Aorta (tissue), 5 donors: ENCODE measurements at regions not wholly inside any gene's neighbourhood (a gene's known extent, or its start where the extent isn't known, plus 50 kb on each side); places are given as distances from the start of the nearest gene placed in this dataset.

Source experiments
- ATAC-seq: fragments of 200-7000 bp; cut with Tn5 transposase; one replicate; pipeline ENCODE4 v1.9.1; 2022; ENCODE audit warnings: moderate library complexity; ENCODE audit not compliant: low FRiP score
- DNase-seq, 2 donors: peaks; one replicate each; pipeline ENCODE4 v3.0.0-alpha.2; 2020
- H3K27ac ChIP-seq, 2 donors: one replicate each; pipeline ENCODE4 v1.5.1; 2013; ENCODE audit warnings: low read length in 2 of 2, mild to moderate bottlenecking in 2 of 2, moderate library complexity in 2 of 2, control low read depth in 1 of 2, inconsistent platforms in 1 of 2, low read depth in 1 of 2
- H3K27me3 ChIP-seq, 2 donors: one replicate each; pipeline ENCODE4 v1.6.1; 2013; ENCODE audit warnings: control low read depth in 1 of 2, low read length in 1 of 2, mild to moderate bottlenecking in 1 of 2, moderate library complexity in 1 of 2; ENCODE audit not compliant: insufficient read depth in 2 of 2, control insufficient read depth in 1 of 2
- H3K36me3 ChIP-seq, 2 donors: one replicate each; pipeline ENCODE4 v1.6.1; 2013; ENCODE audit warnings: control low read depth in 1 of 2, low read length in 1 of 2, mild to moderate bottlenecking in 1 of 2; ENCODE audit not compliant: insufficient read depth in 2 of 2, control insufficient read depth in 1 of 2
- H3K4me1 ChIP-seq, 2 donors: one replicate each; pipeline ENCODE4 v1.6.1; 2013; ENCODE audit warnings: low read length in 2 of 2, control low read depth in 1 of 2, mild to moderate bottlenecking in 1 of 2, moderate library complexity in 1 of 2; ENCODE audit not compliant: insufficient read depth in 2 of 2, control insufficient read depth in 1 of 2
- H3K4me3 ChIP-seq, 2 donors: one replicate each; pipeline ENCODE4 v1.5.1; 2013; ENCODE audit warnings: low read length in 2 of 2, control low read depth in 1 of 2, mild to moderate bottlenecking in 1 of 2
- H3K9me3 ChIP-seq: one replicate; pipeline ENCODE4 v1.6.1; 2013; ENCODE audit warnings: mild to moderate bottlenecking, low read length; ENCODE audit not compliant: control insufficient read depth
- WGBS, 2 donors: extraction: QIAGEN DNeasy Blood & Tissue Kit; methylation state at CpG; one replicate each; pipeline ENCODE4 v1.1.7; 2013; 5-methylcytosine and 5-hydroxymethylcytosine counted together
- intact Hi-C, 2 donors: fragments of 100-400 bp; cut with DNase I; formaldehyde crosslinking; loops; one replicate each; pipeline versions ENCODE4 v1.14.2 to v1.15.0; 2022
- donor health status: healthy with polysubstance abuse.
- donor health status: Bipolar disorder and iron deficiency.
- donor health status: DM: no; HTN: no; CAD: no.
- donor health status: DM: no; HTN: no; CAD: no.
- donor health status: DM: yes; HTN: yes; CAD: no.

DNA sequence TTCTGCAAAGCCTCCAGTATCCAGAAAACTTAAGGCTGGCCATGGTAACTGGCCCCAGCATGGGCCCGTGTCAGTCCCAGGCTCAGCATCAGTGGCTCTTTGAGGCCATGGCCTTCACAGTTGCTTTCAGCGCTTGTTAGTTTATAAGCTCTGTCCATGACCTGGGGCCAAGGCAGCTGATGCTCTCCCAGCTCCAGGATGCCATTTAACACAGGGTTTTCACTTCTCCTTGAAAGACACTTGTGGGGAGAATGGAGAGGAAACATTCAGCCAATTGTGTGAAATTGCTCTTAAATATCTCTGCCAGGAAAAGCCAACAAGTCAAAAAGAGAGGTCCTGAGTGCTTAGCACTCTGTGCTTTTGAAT lies 321.3 kb downstream of the FOXO1 start:
- ATAC-seq (no peak), DNase-seq (no peak)
- Histone ChIP-seq H3K4me1 (peaks cover 0 to 1% of the 10 kb centered on the region in 2 donors), H3K4me3 (no peak overlapping the region), H3K36me3 (no peaks in the 10 kb centered on the region), H3K9me3 (no peaks in the 10 kb centered on the region), H3K27me3 (no peaks in the 10 kb centered on the region), H3K27ac (no peak overlapping the region)
- intact Hi-C loops: no loop called here
- 87 to 93% methylated on average over 2 of the region's 2 CpGs for WGBS, 2 donors

- Histone ChIP-seq H3K4me1 (no peaks in the 10 kb centered on the region), H3K27me3 (no peaks in the 10 kb centered on the region), H3K4me3 (no peak overlapping the region), H3K9me3 (no peaks in the 10 kb centered on the region), H3K36me3 (no peaks in the 10 kb centered on the region), H3K27ac (no peak overlapping the region)
- no peak for ATAC-seq
- 85% methylated on average over 12 of the region's 12 CpGs for WGBS, 2 donors
- DNase-seq: no peak
- intact Hi-C loops: no loop called here
Observed at GRCh38 chr13:40345654-40346372, 320.6 kb downstream of the FOXO1 start.

- no peak overlapping the region for H3K4me3 ChIP-seq
- H3K27ac ChIP-seq: no peak overlapping the region
- DNase-seq (no peak), ATAC-seq (no peak)
- WGBS, 2 donors: 92 to 96% methylated on average over 2 of the region's 2 CpGs
- H3K36me3 ChIP-seq: no peaks in the 10 kb centered on the region
- no peaks in the 10 kb centered on the region for H3K27me3 ChIP-seq
- intact Hi-C loops: no loop called here
- H3K4me1 ChIP-seq: no peaks in the 10 kb centered on the region
- H3K9me3 ChIP-seq: no peaks in the 10 kb centered on the region
Observed at GRCh38 chr13:40346592-40346991, 319.8 kb downstream of the FOXO1 start.

DNA sequence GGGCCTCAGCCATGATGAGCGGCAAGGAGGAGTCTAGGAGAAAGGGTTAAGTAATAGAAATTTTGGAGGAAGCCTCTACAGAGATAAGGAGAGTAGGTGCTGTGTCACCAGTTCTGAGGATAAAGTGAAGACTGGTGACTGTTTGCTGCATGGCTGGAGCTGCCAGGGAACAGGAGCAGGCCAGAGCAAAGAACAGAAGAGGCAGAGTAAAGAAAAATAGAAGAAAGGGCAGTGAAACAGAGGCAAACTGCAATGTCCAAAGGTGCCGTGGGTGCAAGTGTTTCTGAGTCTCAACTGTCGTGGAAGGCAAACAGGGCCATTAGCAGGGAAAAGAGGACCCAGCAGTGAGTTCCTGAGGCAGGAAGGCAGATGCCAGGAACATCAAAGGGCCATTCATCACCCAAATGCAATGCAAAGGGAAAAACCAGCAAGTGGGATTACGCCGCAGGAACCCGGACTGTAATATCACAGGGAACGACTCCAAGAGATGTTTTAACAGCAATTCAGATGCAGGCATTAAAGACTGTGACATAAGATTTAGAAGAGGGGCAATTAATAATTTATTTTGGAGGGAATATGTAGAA lies 318.3 kb downstream of the FOXO1 start:
- 92 to 94% methylated on average over 7 of the region's 7 CpGs for WGBS, 2 donors
- Histone ChIP-seq H3K36me3 (no peaks in the 10 kb centered on the region), H3K4me3 (no peak overlapping the region), H3K27ac (no peak overlapping the region), H3K27me3 (no peaks in the 10 kb centered on the region), H3K4me1 (no peaks in the 10 kb centered on the region), H3K9me3 (no peaks in the 10 kb centered on the region)
- ATAC-seq (no peak), DNase-seq (no peak)
- intact Hi-C loops: no loop called here

DNA sequence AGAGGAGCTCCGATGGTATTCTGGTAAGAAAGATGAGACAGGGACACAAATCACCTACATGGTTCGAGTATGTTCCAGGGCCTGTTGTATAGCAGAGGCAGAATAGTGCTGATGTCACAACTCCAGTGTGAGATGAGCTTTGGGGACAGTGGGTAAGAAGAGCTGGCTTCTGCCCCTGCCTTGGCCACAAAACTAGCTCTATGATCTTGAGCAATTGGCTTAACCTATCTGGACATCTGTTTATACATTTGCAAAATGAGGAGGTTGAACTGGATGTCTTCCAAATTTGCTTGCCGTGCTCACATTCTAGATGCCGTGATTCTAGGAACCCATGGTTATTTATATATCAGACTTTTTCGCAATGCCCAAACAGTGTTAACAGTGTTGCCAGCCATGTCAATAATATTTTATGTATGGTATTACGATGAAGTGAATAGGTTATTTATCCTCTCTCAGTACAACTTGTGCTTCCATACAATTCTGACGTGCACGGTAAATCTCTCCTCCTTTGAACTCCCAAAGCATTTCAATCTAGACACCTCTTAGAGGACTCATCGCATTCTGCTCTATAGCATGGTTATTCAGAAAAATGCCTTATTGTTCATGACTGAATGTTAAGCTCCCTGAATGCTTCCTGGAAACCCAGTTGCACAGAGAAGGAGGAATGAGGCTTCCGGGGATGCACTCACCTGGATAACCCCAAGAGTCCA lies 316.0 kb downstream of the FOXO1 start:
- intact Hi-C loops: no loop called here
- H3K9me3 ChIP-seq: no peaks in the 10 kb centered on the region
- no peaks in the 10 kb centered on the region for H3K36me3 ChIP-seq
- DNase-seq (no peak), ATAC-seq (no peak)
- 84 to 85% methylated on average over 10 of the region's 10 CpGs for whole genome bisulfite sequencing, 2 donors
- no peak overlapping the region for H3K4me3 ChIP-seq
- H3K4me1 ChIP-seq: no peaks in the 10 kb centered on the region
- no peak overlapping the region for H3K27ac ChIP-seq
- H3K27me3 ChIP-seq: no peaks in the 10 kb centered on the region

DNA sequence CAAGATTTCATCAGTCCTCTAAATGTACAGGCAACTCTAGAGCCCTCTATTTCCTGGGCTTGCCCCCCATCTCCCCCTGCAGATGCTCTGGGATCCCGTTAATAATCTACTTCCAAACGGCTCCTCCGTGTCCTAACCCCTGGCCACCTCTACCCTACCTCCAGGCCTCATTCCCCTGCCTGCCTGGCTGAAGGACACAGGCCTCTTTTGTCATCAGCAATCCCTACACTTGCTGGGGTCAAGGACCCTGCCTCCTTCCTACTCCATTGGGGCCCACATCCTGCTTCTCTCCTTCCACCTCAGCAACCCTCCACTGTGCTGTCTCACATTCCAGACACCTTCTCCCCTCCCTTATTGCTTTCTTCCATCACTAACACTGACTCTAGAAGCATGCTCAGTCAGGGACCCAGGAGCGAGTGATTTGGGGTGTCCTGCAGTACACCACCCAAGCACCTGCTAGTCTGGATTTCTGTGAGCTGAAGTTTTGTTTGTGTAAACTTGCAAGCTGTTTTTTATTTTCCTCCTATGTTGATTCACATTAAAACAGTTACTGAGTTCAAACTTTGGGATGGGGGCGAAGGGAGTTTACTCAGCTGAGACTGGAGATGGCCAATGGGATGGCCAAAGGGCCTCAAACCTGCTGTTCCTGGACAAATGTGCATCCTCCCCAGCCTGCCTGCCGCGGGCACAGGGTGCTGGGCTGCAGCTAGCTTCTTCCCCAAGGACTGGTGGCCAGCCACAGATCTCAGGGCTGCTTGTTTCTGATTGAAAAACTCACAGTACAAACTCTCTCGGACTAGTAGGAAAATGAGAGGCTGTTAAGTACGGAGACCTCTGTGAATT lies 314.7 kb downstream of the FOXO1 start:
- 64% methylated on average over 9 of the region's 9 CpGs for WGBS, 2 donors
- intact Hi-C loops: no loop called here
- Histone ChIP-seq H3K4me3 (no peak overlapping the region), H3K27me3 (no peaks in the 10 kb centered on the region), H3K9me3 (no peaks in the 10 kb centered on the region), H3K4me1 (no peaks in the 10 kb centered on the region), H3K36me3 (no peaks in the 10 kb centered on the region), H3K27ac (peak overlapping the region in 1 of 2 donors; percentile 11)
- DNase-seq (no peak), ATAC-seq (no peak)

DNA sequence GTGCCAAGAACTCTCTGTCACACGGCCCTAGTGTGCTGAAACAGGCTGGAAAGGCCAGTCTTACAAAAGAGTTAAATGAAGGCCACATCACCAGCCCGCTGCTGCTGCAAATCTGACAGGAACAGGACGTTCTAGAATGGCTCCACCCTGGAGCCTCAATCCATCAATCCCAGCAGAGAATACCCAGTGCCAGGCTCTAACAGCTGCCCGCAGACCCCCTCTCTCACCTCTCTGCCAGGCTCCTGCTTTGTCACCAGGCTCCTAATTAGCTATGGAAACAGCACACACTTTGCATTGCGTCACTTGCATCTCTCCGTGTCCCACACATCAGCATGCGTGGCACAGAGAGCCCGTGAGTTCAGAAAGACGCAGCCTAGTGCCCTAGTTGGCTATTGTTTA lies 314.1 kb downstream of the FOXO1 start:
- DNase-seq (no peak), ATAC-seq (peak; percentile 61)
- Histone ChIP-seq H3K36me3 (no peaks in the 10 kb centered on the region), H3K27ac (peak overlapping the region in 1 of 2 donors; percentile 11), H3K9me3 (no peaks in the 10 kb centered on the region), H3K4me1 (no peaks in the 10 kb centered on the region), H3K27me3 (no peaks in the 10 kb centered on the region), H3K4me3 (no peak overlapping the region)
- WGBS, 2 donors: 23 to 24% methylated on average over 9 of the region's 9 CpGs
- intact Hi-C loops: no loop called here

- no peak for DNase-seq
- Histone ChIP-seq H3K4me1 (no peaks in the 10 kb centered on the region), H3K27ac (peak overlapping the region in 1 of 2 donors; percentile 11), H3K36me3 (no peaks in the 10 kb centered on the region), H3K4me3 (no peak overlapping the region), H3K27me3 (no peaks in the 10 kb centered on the region), H3K9me3 (no peaks in the 10 kb centered on the region)
- 39 to 47% methylated on average over 6 of the region's 6 CpGs for WGBS, 2 donors
- intact Hi-C loops: no loop called here
- no peak for ATAC-seq
Observed at GRCh38 chr13:40352802-40353562, 313.5 kb downstream of the FOXO1 start.
